ENCODE measurements at regions not wholly inside any gene's neighbourhood (a gene's known extent, or its start where the extent isn't known, plus 50 kb on each side); places are given as distances from the start of the nearest gene placed in this dataset.
A peak's percentile ranks its signal among the peaks of the same experiment; 100 is the strongest.

GRCh38 chr10:47063858-47064257 lies 152.6 kb downstream of the PTPN20 start:
- Mint-ChIP-seq H3K9me3 (ENCODE audit: low read depth, unreplicated experiment) (no peaks in the 10 kb centered on the region), H3K36me3 (ENCODE audit: insufficient read depth, unreplicated experiment) (no peaks in the 10 kb centered on the region), H3K27ac (ENCODE audit: unreplicated experiment) (no peak overlapping the region), H3K4me3 (ENCODE audit: low read depth, unreplicated experiment) (no peak overlapping the region), H3K27me3 (ENCODE audit: unreplicated experiment) (peaks cover 46% of the 10 kb centered on the region), H3K4me1 (ENCODE audit: low read depth, unreplicated experiment) (peaks cover 8% of the 10 kb centered on the region)
- no peak for DNase-seq
- CTCF ChIA-PET: no interaction called here
- no TSS peak for BruUV-seq (replicated peaks)
- intact Hi-C loops (cut with micrococcal nuclease; ENCODE audit: unreplicated experiment): no loop called here
- TF ChIP-seq CTCF (IDR thresholded peaks at IDR 0.05; ENCODE audit: unreplicated experiment): no peak

GRCh38 chr10:47065903-47066302 lies 154.7 kb downstream of the PTPN20 start:
- Mint-ChIP-seq H3K9me3 (ENCODE audit: low read depth, unreplicated experiment) (no peaks in the 10 kb centered on the region), H3K36me3 (ENCODE audit: insufficient read depth, unreplicated experiment) (no peaks in the 10 kb centered on the region), H3K27ac (ENCODE audit: unreplicated experiment) (no peak overlapping the region), H3K27me3 (ENCODE audit: unreplicated experiment) (peaks cover 26% of the 10 kb centered on the region), H3K4me1 (ENCODE audit: low read depth, unreplicated experiment) (peaks cover 8% of the 10 kb centered on the region), H3K4me3 (ENCODE audit: low read depth, unreplicated experiment) (no peak overlapping the region)
- no peak for TF ChIP-seq CTCF (IDR thresholded peaks at IDR 0.05; ENCODE audit: unreplicated experiment)
- intact Hi-C loops (cut with micrococcal nuclease; ENCODE audit: unreplicated experiment): no loop called here
- BruUV-seq (replicated peaks): no TSS peak
- DNase-seq: no peak
- CTCF ChIA-PET: no interaction called here

- Mint-ChIP-seq H3K36me3 (ENCODE audit: insufficient read depth, unreplicated experiment) (no peaks in the 10 kb centered on the region), H3K4me3 (ENCODE audit: low read depth, unreplicated experiment) (no peak overlapping the region), H3K27me3 (ENCODE audit: unreplicated experiment) (peaks cover 15% of the 10 kb centered on the region), H3K9me3 (ENCODE audit: low read depth, unreplicated experiment) (no peaks in the 10 kb centered on the region), H3K4me1 (ENCODE audit: low read depth, unreplicated experiment) (peaks cover 8% of the 10 kb centered on the region), H3K27ac (ENCODE audit: unreplicated experiment) (no peak overlapping the region)
- intact Hi-C loops (cut with micrococcal nuclease; ENCODE audit: unreplicated experiment): no loop called here
- DNase-seq: no peak
- CTCF ChIA-PET: interaction anchor here (0.6 kb wide), 1 partner anchor 19 kb away, joined by 10 read pairs; no protein-coding TSS in a partner anchor
- no TSS peak for BruUV-seq (replicated peaks)
- no peak for TF ChIP-seq CTCF (IDR thresholded peaks at IDR 0.05; ENCODE audit: unreplicated experiment)
Observed at GRCh38 chr10:47067949-47068940, 157.0 kb downstream of the PTPN20 start.

GRCh38 chr10:47070541-47070940 lies 159.3 kb downstream of the PTPN20 start:
- CTCF ChIA-PET: no interaction called here

More at GRCh38 chr10:47070541-47070940, 159.3 kb downstream of the PTPN20 start:
- DNase-seq: no peak
- Mint-ChIP-seq H3K4me3 (ENCODE audit: low read depth, unreplicated experiment) (no peak overlapping the region), H3K4me1 (ENCODE audit: low read depth, unreplicated experiment) (peaks cover 8% of the 10 kb centered on the region), H3K27me3 (ENCODE audit: unreplicated experiment) (peaks cover 12% of the 10 kb centered on the region), H3K9me3 (ENCODE audit: low read depth, unreplicated experiment) (no peaks in the 10 kb centered on the region), H3K36me3 (ENCODE audit: insufficient read depth, unreplicated experiment) (no peaks in the 10 kb centered on the region), H3K27ac (ENCODE audit: unreplicated experiment) (peak overlapping the region; percentile 27)
- intact Hi-C loops (cut with micrococcal nuclease; ENCODE audit: unreplicated experiment): loop anchor here (10.0 kb wide), 1 partner anchor 64 kb away; no protein-coding TSS in a partner anchor
- no TSS peak for BruUV-seq (replicated peaks)
- no peak for TF ChIP-seq CTCF (IDR thresholded peaks at IDR 0.05; ENCODE audit: unreplicated experiment)

All from Calu3 (cell line).